Immature natural killer cell (primary cell): ENCODE measurements at regions not wholly inside any gene's neighbourhood (a gene's known extent, or its start where the extent isn't known, plus 50 kb on each side); places are given as distances from the start of the nearest gene placed in this dataset.

Experiments
- DNase-seq, 3 donors: peaks; one replicate each; pipeline ENCODE4 v3.0.0; 2022; ENCODE audit warnings: mixed read lengths in 1 of 3
- H3K27ac Mint-ChIP-seq, 6 donors: one replicate each; pipeline ENCODE4 v1.8.0; 2020; ENCODE audit warnings: mixed read lengths in 6 of 6, mild to moderate bottlenecking in 5 of 6, inconsistent platforms in 4 of 6, moderate library complexity in 3 of 6
- H3K27me3 Mint-ChIP-seq, 3 donors: one replicate each; pipeline ENCODE4 v1.8.0; 2020 to 2021; ENCODE audit warnings: low read depth in 3 of 3, mild to moderate bottlenecking in 3 of 3, mixed read lengths in 3 of 3, moderate library complexity in 3 of 3, inconsistent platforms in 1 of 3
- H3K36me3 Mint-ChIP-seq, 3 donors: one replicate each; pipeline ENCODE4 v1.8.0; 2020; ENCODE audit warnings: mixed read lengths in 3 of 3, inconsistent platforms in 2 of 3, mild to moderate bottlenecking in 2 of 3
- H3K4me1 Mint-ChIP-seq, 2 donors: one replicate each; pipeline ENCODE4 v1.8.0; 2020; ENCODE audit warnings: inconsistent platforms in 2 of 2, mild to moderate bottlenecking in 2 of 2, mixed read lengths in 2 of 2, moderate library complexity in 1 of 2
- H3K4me3 Mint-ChIP-seq, 5 donors: one replicate each; pipeline ENCODE4 v1.8.0; 2020; ENCODE audit warnings: mild to moderate bottlenecking in 5 of 5, mixed read lengths in 5 of 5, inconsistent platforms in 3 of 5, moderate library complexity in 3 of 5
- H3K9me3 Mint-ChIP-seq, 6 donors: one replicate each; pipeline ENCODE4 v1.8.0; 2020; ENCODE audit warnings: mild to moderate bottlenecking in 6 of 6, mixed read lengths in 6 of 6, inconsistent platforms in 4 of 6, moderate library complexity in 3 of 6

DNA sequence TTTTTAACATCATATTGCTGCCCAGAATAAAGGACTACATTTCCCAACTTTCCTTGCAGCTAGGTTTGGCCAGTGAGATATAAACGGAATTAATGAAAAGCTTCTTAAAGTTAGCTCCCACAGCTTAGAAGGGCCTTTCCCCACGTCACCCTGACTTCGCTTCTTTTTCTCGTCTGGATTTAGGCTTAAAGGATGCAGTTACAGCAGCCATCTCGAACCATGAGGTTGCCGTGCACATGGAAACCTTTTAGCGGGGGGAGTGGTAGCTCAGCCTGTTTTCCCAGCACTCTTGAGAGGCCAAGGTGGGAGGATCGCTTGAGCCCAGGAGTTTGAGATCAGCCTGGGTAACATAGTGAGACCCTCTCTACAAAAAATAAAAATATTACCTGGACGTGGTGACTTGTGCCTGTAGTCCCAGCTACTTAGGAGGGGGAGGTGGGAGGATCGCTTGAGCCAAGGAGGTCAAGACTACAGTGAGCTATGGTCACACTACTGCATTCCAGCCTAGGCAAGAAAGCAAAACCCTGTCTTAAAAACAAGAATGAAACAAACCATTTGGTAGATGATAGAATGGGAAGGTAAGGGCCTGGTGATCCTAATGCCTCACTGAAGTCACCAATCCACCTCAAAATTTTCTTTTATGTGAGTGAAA is 64.3 kb upstream of the C1GALT1 start:
- DNase-seq, result no peak
- Mint-ChIP-seq H3K4me3 (no peak overlapping the region), H3K27ac (peak overlapping the region in 1 of 6 donors; percentile 48), H3K9me3 (no peaks in the 10 kb centered on the region), H3K36me3 (no peaks in the 10 kb centered on the region), H3K27me3 (peaks cover 0 to 2% (median 0%) of the 10 kb centered on the region in 3 donors), H3K4me1 (no peaks in the 10 kb centered on the region)

DNA sequence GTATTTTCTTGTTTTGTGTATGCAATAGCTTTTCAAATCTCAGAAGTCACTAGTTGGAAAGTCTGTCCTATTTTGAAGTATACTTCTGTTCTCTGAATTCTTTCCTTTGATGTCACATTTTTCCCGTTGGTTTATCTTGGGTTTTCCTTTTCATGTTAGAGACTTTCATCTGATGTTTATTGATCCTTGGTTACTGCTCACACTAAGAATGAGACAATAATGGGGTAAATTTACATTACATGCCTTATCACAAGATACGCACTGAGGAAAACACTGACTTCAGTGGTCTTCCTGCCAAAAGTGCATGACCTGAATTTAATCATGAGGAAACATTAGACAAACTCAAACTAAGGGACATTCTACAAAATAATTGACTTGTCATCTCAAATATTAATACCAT is 63.5 kb upstream of the C1GALT1 start:
- no peak for DNase-seq
- Mint-ChIP-seq H3K27ac (no peak overlapping the region), H3K4me3 (no peak overlapping the region), H3K36me3 (no peaks in the 10 kb centered on the region), H3K9me3 (no peaks in the 10 kb centered on the region), H3K27me3 (peaks cover 0 to 2% (median 0%) of the 10 kb centered on the region in 3 donors), H3K4me1 (no peaks in the 10 kb centered on the region)

DNA sequence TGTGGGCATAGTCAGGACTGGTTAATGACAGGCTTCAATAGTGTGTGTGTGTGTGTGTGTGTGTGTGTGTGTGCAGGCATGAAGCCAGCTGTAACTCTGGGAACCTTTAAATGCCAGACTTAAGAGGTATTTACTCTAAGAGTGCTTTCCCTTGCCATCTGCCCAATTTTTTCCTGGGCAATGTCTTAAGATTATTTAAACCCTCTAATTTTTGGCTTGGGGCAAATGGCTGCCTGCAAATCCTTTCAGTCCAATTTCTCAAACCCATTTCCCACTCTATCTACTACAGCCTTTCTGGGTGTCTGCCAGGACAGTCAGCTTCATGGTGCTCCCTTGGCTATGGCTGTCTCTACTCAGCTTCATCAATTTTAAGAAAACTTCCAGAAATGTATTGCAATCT is 62.6 kb upstream of the C1GALT1 start:
- H3K36me3 Mint-ChIP-seq, result peaks cover 0 to 4% (median 0%) of the 10 kb centered on the region in 3 donors
- peaks cover 0 to 2% (median 0%) of the 10 kb centered on the region in 3 donors for H3K27me3 Mint-ChIP-seq
- no peak overlapping the region for H3K27ac Mint-ChIP-seq
- no peaks in the 10 kb centered on the region for H3K9me3 Mint-ChIP-seq
- no peak overlapping the region for H3K4me3 Mint-ChIP-seq
- no peak for DNase-seq
- H3K4me1 Mint-ChIP-seq, result no peaks in the 10 kb centered on the region

DNA sequence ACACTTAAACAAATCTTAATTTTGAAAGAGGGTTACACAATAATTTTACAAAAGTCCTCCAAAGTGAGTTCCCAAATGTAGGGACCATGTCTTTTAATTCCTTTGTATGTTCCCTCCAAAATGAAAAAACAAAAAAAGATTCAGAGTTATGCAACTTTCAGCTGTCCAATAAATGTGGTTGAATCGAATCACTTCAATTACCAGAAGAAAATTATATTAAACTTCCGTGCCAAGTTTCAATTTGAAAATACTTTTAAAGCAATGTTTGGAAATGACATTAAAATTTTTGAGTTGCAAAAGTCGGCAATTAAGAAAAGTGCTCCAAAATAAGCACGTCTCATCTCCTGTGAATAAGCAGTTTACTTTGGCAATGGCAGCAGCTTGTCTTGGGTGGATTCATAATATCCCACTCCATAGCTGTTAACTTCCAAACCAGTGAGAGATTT is 60.3 kb upstream of the C1GALT1 start:
- Mint-ChIP-seq H3K9me3 (no peaks in the 10 kb centered on the region), H3K27me3 (no peaks in the 10 kb centered on the region), H3K36me3 (peaks cover 0 to 4% (median 0%) of the 10 kb centered on the region in 3 donors), H3K4me3 (no peak overlapping the region), H3K4me1 (no peaks in the 10 kb centered on the region), H3K27ac (no peak overlapping the region)
- DNase-seq, result no peak

DNA sequence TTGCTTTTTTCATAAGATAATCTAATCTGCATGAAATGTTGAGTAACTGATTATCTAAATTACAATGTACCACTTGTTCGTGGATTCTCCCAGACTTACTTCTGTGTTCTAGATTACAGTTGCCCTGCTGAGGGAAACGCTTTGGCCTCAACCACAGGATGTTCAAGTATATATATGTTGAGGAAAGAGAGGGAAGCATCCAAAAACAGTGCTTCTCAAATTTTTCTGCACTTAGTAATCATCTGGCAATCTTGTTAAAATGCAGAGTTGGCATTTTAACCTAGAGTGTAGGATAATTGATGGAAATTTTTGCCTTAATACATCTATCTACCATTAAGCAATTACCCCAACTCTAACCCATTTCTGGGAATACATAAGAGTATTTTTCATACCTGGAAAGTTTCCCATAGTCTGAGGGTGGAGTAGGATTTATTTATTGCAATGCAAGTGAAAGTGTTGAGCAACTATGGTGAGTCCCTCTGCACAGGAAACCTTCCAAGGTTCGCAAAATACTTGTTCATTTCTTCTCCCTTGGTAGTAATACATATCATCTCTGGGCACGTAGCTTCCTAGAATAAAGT is 59.6 kb upstream of the C1GALT1 start:
- Mint-ChIP-seq H3K4me1 (no peaks in the 10 kb centered on the region), H3K27me3 (no peaks in the 10 kb centered on the region), H3K36me3 (peaks cover 0 to 4% (median 0%) of the 10 kb centered on the region in 3 donors), H3K27ac (no peak overlapping the region), H3K9me3 (no peaks in the 10 kb centered on the region), H3K4me3 (no peak overlapping the region)
- DNase-seq, result no peak

DNA sequence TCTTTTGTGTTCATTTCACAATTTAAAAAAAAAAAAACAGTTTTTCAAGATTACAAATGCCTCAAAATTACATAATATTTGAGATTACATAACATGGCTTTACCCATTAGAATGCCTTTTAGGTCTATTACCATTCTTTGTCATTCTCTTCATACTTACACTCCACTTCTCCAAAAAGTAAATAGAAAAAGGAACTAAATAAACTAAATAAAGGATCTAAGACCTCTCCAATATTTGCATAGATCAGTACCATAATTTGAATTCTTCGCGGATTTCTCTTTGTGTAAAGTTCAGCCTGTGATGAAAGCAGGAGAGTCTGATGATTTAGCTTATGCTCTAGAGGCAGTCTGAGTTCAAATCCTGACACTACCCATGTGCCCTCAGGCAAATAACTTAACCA is 56.4 kb upstream of the C1GALT1 start:
- H3K27ac Mint-ChIP-seq, result no peak overlapping the region
- peaks cover 0 to 4% (median 0%) of the 10 kb centered on the region in 3 donors for H3K36me3 Mint-ChIP-seq
- no peaks in the 10 kb centered on the region for H3K9me3 Mint-ChIP-seq
- no peak for DNase-seq
- H3K4me1 Mint-ChIP-seq, result no peaks in the 10 kb centered on the region
- H3K27me3 Mint-ChIP-seq, result no peaks in the 10 kb centered on the region
- no peak overlapping the region for H3K4me3 Mint-ChIP-seq

DNA sequence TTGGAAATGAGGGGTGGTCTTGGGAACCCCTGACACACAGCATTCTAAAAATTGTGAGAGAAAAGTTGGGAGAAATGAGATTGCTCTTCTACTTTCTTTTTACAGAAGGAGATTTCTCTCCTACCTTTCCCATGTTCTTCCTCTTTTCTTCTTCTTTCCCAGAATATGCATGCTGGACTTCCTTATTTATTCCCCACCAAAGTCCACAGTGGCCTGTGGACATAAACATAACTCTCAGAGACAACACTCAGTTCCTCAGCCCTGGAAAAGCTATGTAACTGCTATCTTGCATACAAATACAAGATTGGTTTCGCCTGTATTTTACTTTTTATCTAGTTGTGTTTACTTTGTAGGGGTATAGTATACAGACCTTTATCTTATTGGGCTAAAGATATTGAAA is 54.6 kb upstream of the C1GALT1 start:
- no peak overlapping the region for H3K27ac Mint-ChIP-seq

DNA sequence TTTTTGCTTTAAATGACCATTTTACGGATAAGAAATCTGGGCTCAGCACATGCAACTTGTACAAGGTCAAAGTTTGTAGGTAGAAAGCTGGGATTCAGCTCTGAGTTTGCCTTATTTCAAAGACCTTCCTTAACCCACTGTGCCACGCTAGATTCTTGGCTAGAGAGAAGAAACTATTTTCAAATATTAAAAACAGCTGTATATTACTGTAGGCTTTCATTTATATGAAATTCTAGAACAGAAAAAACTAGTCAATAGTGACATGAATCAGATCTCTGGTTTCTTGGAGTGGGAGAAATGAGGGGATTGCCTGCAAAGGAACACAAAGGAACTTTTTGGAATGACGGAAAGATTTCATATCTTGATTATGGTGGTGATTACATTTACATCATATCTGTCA is 53.0 kb upstream of the C1GALT1 start:
- H3K36me3 Mint-ChIP-seq, result peaks cover 0 to 5% (median 0%) of the 10 kb centered on the region in 3 donors
- H3K27me3 Mint-ChIP-seq, result peaks cover 0 to 4% (median under 1%) of the 10 kb centered on the region in 3 donors
- H3K4me1 Mint-ChIP-seq, result no peaks in the 10 kb centered on the region
- H3K4me3 Mint-ChIP-seq, result no peak overlapping the region
- no peak for DNase-seq
- no peak overlapping the region for H3K27ac Mint-ChIP-seq
- H3K9me3 Mint-ChIP-seq, result no peaks in the 10 kb centered on the region

More for the DNA sequence above, 54.6 kb upstream of the C1GALT1 start:
- Mint-ChIP-seq H3K4me3 (no peak overlapping the region), H3K36me3 (peaks cover 0 to 4% (median 0%) of the 10 kb centered on the region in 3 donors), H3K4me1 (no peaks in the 10 kb centered on the region), H3K9me3 (no peaks in the 10 kb centered on the region), H3K27me3 (no peaks in the 10 kb centered on the region)
- DNase-seq, result no peak

DNA sequence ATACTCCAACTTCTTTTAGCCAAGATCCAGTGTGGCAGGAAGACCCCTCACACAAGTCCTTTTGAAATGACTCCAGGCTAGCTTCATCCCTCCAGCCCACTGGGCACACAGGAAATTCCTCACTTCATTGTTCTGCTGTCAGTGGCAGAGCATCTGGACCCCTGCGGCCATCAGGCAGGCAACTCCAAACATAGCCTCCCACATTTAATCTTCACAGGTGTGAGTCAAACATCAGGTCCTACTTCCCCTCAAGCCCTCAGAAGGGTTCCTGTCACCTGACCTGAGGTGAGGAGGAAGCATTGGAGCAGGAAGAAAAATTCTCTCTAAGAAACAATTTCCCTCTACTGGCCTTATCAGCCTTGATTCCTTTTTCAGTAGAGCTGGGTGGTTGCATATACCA is 51.1 kb upstream of the C1GALT1 start:
- no peak overlapping the region for H3K27ac Mint-ChIP-seq

More for the DNA sequence above, 51.1 kb upstream of the C1GALT1 start:
- Mint-ChIP-seq H3K4me1 (peaks cover 6 to 8% of the 10 kb centered on the region in 2 donors), H3K36me3 (peaks cover 0 to 4% (median 0%) of the 10 kb centered on the region in 3 donors), H3K27me3 (peaks cover 0 to 4% (median 2%) of the 10 kb centered on the region in 3 donors), H3K9me3 (no peaks in the 10 kb centered on the region), H3K4me3 (no peak overlapping the region)
- DNase-seq, result no peak
